ENCODE measurements at regions not wholly inside any gene's neighbourhood (a gene's known extent, or its start where the extent isn't known, plus 50 kb on each side); places are given as distances from the start of the nearest gene placed in this dataset.

DNA sequence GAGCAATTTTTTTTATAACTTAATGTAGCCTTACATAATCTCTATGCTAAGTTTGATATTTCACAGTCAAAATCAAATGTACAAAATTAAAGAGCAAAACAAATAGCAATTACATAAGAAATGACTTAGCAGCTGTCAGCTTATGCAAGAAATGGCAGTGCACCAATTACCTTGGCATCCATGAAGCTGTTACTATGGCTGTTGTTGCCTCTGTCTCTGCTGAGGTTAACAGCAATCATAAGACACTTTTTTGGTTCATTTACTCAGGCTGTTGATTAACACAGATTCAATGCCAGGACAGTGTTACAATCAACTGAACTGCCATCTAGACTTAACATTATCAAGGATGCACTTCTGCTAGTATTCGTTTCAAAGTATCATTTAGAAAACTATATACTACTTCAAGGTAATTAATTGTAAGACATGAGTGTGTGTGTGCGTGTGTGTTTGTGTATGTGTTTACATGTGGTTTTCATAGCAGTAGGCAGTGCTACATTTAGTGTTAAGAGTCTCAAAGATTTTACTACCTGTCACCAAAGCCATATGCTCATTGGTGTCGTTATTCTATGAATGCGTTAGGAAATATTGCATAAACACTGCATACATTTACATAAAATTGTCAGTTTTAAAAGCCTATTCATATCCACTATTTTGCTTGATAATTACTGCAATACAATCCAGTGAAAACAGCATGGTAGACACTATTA is 1084.2 kb upstream of the COX7C start:
- in situ Hi-C loops (cut with MboI; ENCODE audit: low pct_unique_long_range_greater_than_20kb, low sequenced_read_pairs, unreplicated experiment) = no loop called here
- DNase-seq (ENCODE audit: low spot score) = no peak
- TF ChIP-seq, protein P1, sequence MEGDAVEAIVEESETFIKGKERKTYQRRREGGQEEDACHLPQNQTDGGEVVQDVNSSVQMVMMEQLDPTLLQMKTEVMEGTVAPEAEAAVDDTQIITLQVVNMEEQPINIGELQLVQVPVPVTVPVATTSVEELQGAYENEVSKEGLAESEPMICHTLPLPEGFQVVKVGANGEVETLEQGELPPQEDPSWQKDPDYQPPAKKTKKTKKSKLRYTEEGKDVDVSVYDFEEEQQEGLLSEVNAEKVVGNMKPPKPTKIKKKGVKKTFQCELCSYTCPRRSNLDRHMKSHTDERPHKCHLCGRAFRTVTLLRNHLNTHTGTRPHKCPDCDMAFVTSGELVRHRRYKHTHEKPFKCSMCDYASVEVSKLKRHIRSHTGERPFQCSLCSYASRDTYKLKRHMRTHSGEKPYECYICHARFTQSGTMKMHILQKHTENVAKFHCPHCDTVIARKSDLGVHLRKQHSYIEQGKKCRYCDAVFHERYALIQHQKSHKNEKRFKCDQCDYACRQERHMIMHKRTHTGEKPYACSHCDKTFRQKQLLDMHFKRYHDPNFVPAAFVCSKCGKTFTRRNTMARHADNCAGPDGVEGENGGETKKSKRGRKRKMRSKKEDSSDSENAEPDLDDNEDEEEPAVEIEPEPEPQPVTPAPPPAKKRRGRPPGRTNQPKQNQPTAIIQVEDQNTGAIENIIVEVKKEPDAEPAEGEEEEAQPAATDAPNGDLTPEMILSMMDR (IDR thresholded peaks at IDR 0.05; ENCODE audit: extremely low read depth, insufficient read depth, missing control alignments) = no peak

DNA sequence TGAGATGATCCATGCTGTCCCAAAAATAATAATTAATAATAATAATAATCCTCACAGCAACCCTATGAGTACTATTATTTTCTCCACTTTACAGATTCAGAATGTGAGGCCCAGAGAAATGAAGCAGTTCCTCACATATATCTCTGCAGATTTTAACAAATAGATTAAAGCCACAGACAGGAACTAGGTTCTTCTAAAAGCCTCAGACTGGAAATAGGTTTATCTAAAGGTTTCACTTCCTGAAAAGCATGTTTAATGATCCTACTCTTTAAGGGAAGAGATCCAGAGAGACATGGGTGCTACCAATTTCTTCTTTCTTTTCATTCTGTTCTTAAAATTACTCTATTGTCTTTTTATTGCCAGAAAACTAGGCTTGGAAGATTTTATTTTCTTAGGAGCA is 1079.4 kb upstream of the COX7C start:
- TF ChIP-seq, protein P1 (IDR thresholded peaks at IDR 0.05; ENCODE audit: extremely low read depth, insufficient read depth, missing control alignments) = no peak
- no peak for DNase-seq (ENCODE audit: low spot score)
- in situ Hi-C loops (cut with MboI; ENCODE audit: low pct_unique_long_range_greater_than_20kb, low sequenced_read_pairs, unreplicated experiment) = no loop called here

- in situ Hi-C loops (cut with MboI; ENCODE audit: low pct_unique_long_range_greater_than_20kb, low sequenced_read_pairs, unreplicated experiment) = no loop called here
Measured at GRCh38 chr5:85545129-85545528, 1072.6 kb upstream of the COX7C start.

GRCh38 chr5:85549229-85549628 is 1068.5 kb upstream of the COX7C start:
- no peak for DNase-seq (ENCODE audit: low spot score)
- TF ChIP-seq, protein P1 (IDR thresholded peaks at IDR 0.05; ENCODE audit: extremely low read depth, insufficient read depth, missing control alignments) = no peak
- in situ Hi-C loops (cut with MboI; ENCODE audit: low pct_unique_long_range_greater_than_20kb, low sequenced_read_pairs, unreplicated experiment) = no loop called here

More at GRCh38 chr5:85545129-85545528, 1072.6 kb upstream of the COX7C start:
- DNase-seq (ENCODE audit: low spot score) = no peak
- TF ChIP-seq, protein P1 (IDR thresholded peaks at IDR 0.05; ENCODE audit: extremely low read depth, insufficient read depth, missing control alignments) = no peak

- in situ Hi-C loops (cut with MboI; ENCODE audit: low pct_unique_long_range_greater_than_20kb, low sequenced_read_pairs, unreplicated experiment) = no loop called here
- DNase-seq (ENCODE audit: low spot score) = no peak
- TF ChIP-seq, protein P1 (IDR thresholded peaks at IDR 0.05; ENCODE audit: extremely low read depth, insufficient read depth, missing control alignments) = no peak
Measured at GRCh38 chr5:85549836-85550599, 1067.7 kb upstream of the COX7C start.

GRCh38 chr5:85556464-85556863 is 1061.3 kb upstream of the COX7C start:
- in situ Hi-C loops (cut with MboI; ENCODE audit: low pct_unique_long_range_greater_than_20kb, low sequenced_read_pairs, unreplicated experiment) = no loop called here
- TF ChIP-seq, protein P1 (IDR thresholded peaks at IDR 0.05; ENCODE audit: extremely low read depth, insufficient read depth, missing control alignments) = no peak
- DNase-seq (ENCODE audit: low spot score) = no peak
